SK-N-SH treated with all-trans-retinoic acid at 6 μM for 48 hours (cell line): ENCODE measurements at regions not wholly inside any gene's neighbourhood (a gene's known extent, or its start where the extent isn't known, plus 50 kb on each side); places are given as distances from the start of the nearest gene placed in this dataset.

ENCODE experiments used
- ATAC-seq: fragments of 200-7000 bp; cut with Tn5 transposase; 3 replicates; pipeline ENCODE4 v1.9.1; 2020; ENCODE audit warnings: mild to moderate bottlenecking, moderate library complexity
- ARNTL ChIP-seq: fragments of 450-650 bp; formaldehyde crosslinking; IDR thresholded peaks from 2 replicates; pipeline ENCODE4 v1.5.0; 2020; ENCODE audit warnings: low read depth, mild to moderate bottlenecking, moderate library complexity, borderline replicate concordance
- BACH2 ChIP-seq: fragments of 250-450 bp; sonication (Bioruptor Pico); IDR thresholded peaks from 2 replicates; pipeline ENCODE4 v1.9.0; 2021; ENCODE audit warnings: mild to moderate bottlenecking, borderline replicate concordance
- CREB5 ChIP-seq: fragments of 250-450 bp; sonication (Bioruptor Pico); IDR thresholded peaks from 2 replicates; pipeline ENCODE4 v1.5.1; 2020; ENCODE audit warnings: low read depth, mild to moderate bottlenecking, moderate library complexity
- CSDC2 ChIP-seq: fragments of 250-450 bp; sonication (Bioruptor Pico); IDR thresholded peaks from 2 replicates; pipeline ENCODE4 v1.5.0; 2020; ENCODE audit warnings: mild to moderate bottlenecking, moderate library complexity
- CSRNP3 ChIP-seq: fragments of 250-450 bp; sonication (Bioruptor Pico); IDR thresholded peaks from 2 replicates; pipeline ENCODE4 v1.5.1; 2021; ENCODE audit warnings: mild to moderate bottlenecking, moderate library complexity
- GLIS3 ChIP-seq: fragments of 250-450 bp; sonication (Bioruptor Pico); IDR thresholded peaks from 2 replicates; pipeline ENCODE4 v1.5.0; 2020; ENCODE audit warnings: mild to moderate bottlenecking, moderate library complexity
- ISL1 ChIP-seq: fragments of 250-450 bp; sonication (Bioruptor Pico); IDR thresholded peaks from 2 replicates; pipeline ENCODE4 v2.1.2; 2022; ENCODE audit warnings: mild to moderate bottlenecking, moderate library complexity
- OSR1 ChIP-seq: fragments of 250-450 bp; sonication (Bioruptor Pico); IDR thresholded peaks from 2 replicates; pipeline ENCODE4 v1.8.0; 2022; ENCODE audit warnings: moderate library complexity, mild to moderate bottlenecking, inconsistent platforms
- PATZ1 ChIP-seq: fragments of 250-450 bp; sonication (Bioruptor Pico); IDR thresholded peaks from 2 replicates; pipeline ENCODE4 v1.8.0; 2020; ENCODE audit warnings: mild to moderate bottlenecking, moderate library complexity, borderline replicate concordance
- POU6F1 ChIP-seq: fragments of 250-450 bp; sonication (Bioruptor Pico); IDR thresholded peaks from 2 replicates; pipeline ENCODE4 v1.8.0; 2021; ENCODE audit warnings: low read depth, mild to moderate bottlenecking, moderate library complexity, borderline replicate concordance
- RARB ChIP-seq: fragments of 250-450 bp; sonication (Bioruptor Pico); IDR thresholded peaks from 2 replicates; pipeline ENCODE4 v1.8.0; 2021; ENCODE audit warnings: mild to moderate bottlenecking, moderate library complexity
- SNAI2 ChIP-seq: fragments of 250-450 bp; sonication (Bioruptor Pico); IDR thresholded peaks from 2 replicates; pipeline ENCODE4 v1.5.0; 2020; ENCODE audit warnings: mild to moderate bottlenecking, moderate library complexity
- TCF4 ChIP-seq: fragments of 250-450 bp; sonication (Bioruptor Pico); IDR thresholded peaks from 2 replicates; pipeline ENCODE4 v1.8.0; 2021; ENCODE audit warnings: mild to moderate bottlenecking, moderate library complexity, borderline replicate concordance
- TOX ChIP-seq: fragments of 250-450 bp; sonication (Bioruptor Pico); IDR thresholded peaks from 2 replicates; pipeline ENCODE4 v1.8.0; 2021; ENCODE audit warnings: mild to moderate bottlenecking, moderate library complexity, borderline replicate concordance
- TSHZ2 ChIP-seq: fragments of 250-450 bp; sonication (Bioruptor Pico); IDR thresholded peaks from 2 replicates; pipeline ENCODE4 v1.5.0; 2020; ENCODE audit warnings: mild to moderate bottlenecking, moderate library complexity
- ZFP3 ChIP-seq: fragments of 250-450 bp; sonication (Bioruptor Pico); IDR thresholded peaks from 2 replicates; pipeline ENCODE4 v1.5.0; 2020; ENCODE audit warnings: mild to moderate bottlenecking, moderate library complexity
- ZNF565 ChIP-seq: fragments of 450-650 bp; formaldehyde crosslinking; conservative IDR thresholded peaks from 2 replicates; pipeline ENCODE4 v1.5.0; 2020; ENCODE audit warnings: low read depth, mild to moderate bottlenecking, moderate library complexity
- ZNF70 ChIP-seq: fragments of 450-650 bp; formaldehyde crosslinking; IDR thresholded peaks from 2 replicates; pipeline ENCODE4 v1.5.0; 2020; ENCODE audit warnings: mild to moderate bottlenecking, moderate library complexity
- ZNF8 ChIP-seq: fragments of 450-650 bp; formaldehyde crosslinking; IDR thresholded peaks from 2 replicates; pipeline ENCODE4 v1.5.0; 2020; ENCODE audit warnings: mild to moderate bottlenecking, moderate library complexity

DNA sequence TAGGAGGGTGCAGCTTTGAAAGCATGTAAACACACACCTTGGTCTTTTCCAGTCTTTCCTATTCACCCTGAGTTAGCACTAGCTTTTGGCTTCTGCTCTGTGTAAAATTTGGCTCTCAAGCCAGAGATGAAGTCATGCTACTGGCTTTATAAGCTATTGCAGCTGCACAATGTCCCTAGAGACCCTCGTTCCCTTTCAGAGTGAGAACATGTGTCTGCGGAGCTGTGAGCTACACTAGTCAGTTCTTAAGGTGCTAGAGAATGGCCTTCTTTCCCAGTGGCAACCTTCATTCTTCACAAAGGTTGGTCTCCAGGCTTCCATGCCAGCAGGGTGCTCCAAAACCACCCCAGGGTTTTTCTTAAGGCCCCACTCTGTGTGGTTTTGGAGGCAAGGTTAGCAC is 199.1 kb downstream of the SPATA18 start (continued):
- TF ChIP-seq RARB, result no peak
- no peak for TF ChIP-seq ARNTL (CRISPR knock-in tag)
- TF ChIP-seq CSRNP3 (CRISPR knock-in tag), result no peak
- no peak for TF ChIP-seq CREB5 (CRISPR knock-in tag)
- TF ChIP-seq BACH2 (CRISPR knock-in tag), result no peak
- no peak for TF ChIP-seq ZNF565
- no peak for TF ChIP-seq OSR1 (CRISPR knock-in tag)
- TF ChIP-seq ZFP3 (CRISPR knock-in tag), result no peak
- TF ChIP-seq ISL1 (CRISPR knock-in tag), result no peak

- TF ChIP-seq CSRNP3 (CRISPR knock-in tag), result no peak
- no peak for ATAC-seq
These were observed 200.8 kb downstream of the SPATA18 start for GRCh38 chr4:52251864-52252263.

DNA sequence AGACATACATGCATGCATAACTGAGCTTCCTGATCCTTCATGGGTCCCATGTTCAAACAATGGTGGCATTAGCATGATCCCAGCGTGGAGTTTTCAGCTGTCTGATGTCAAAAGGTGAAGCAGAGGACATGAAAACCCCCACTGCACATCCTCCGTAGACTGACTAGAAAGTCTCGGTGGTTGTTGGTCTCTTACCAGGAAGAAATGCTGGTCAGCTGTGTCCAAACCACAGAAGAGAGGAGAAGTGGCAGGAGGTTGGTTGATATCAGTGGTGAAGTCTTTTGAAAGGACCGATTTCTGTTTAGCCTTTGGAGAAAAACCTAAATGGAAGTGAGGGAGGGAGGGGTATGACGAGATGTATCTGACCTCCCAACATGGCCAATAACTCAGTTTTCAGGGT is 201.9 kb downstream of the SPATA18 start:
- TF ChIP-seq ZNF565, result no peak
- TF ChIP-seq PATZ1 (CRISPR knock-in tag), result no peak
- no peak for TF ChIP-seq TOX (CRISPR knock-in tag)
- no peak for TF ChIP-seq CREB5 (CRISPR knock-in tag)
- no peak for TF ChIP-seq CSRNP3 (CRISPR knock-in tag)
- TF ChIP-seq TSHZ2 (CRISPR knock-in tag), result no peak
- no peak for TF ChIP-seq SNAI2 (CRISPR knock-in tag)
- no peak for TF ChIP-seq RARB
- no peak for TF ChIP-seq ZFP3 (CRISPR knock-in tag)
- TF ChIP-seq ZNF8 (CRISPR knock-in tag), result no peak
- TF ChIP-seq ZNF70, result no peak
- no peak for TF ChIP-seq CSDC2 (CRISPR knock-in tag)
- no peak for TF ChIP-seq GLIS3 (CRISPR knock-in tag)
- no peak for TF ChIP-seq TCF4 (CRISPR knock-in tag)
- TF ChIP-seq POU6F1 (CRISPR knock-in tag), result no peak
- no peak for TF ChIP-seq ISL1 (CRISPR knock-in tag)
- TF ChIP-seq ARNTL (CRISPR knock-in tag), result no peak
- no peak for ATAC-seq
